Epidermal melanocyte (primary cell): ENCODE measurements at regions not wholly inside any gene's neighbourhood (a gene's known extent, or its start where the extent isn't known, plus 50 kb on each side); places are given as distances from the start of the nearest gene placed in this dataset.

ENCODE experiments used
- DNase-seq: peaks from one replicate; pipeline ENCODE4 v3.0.0; 2011; ENCODE audit warnings: low spot score; ENCODE audit not compliant: insufficient read length

DNA sequence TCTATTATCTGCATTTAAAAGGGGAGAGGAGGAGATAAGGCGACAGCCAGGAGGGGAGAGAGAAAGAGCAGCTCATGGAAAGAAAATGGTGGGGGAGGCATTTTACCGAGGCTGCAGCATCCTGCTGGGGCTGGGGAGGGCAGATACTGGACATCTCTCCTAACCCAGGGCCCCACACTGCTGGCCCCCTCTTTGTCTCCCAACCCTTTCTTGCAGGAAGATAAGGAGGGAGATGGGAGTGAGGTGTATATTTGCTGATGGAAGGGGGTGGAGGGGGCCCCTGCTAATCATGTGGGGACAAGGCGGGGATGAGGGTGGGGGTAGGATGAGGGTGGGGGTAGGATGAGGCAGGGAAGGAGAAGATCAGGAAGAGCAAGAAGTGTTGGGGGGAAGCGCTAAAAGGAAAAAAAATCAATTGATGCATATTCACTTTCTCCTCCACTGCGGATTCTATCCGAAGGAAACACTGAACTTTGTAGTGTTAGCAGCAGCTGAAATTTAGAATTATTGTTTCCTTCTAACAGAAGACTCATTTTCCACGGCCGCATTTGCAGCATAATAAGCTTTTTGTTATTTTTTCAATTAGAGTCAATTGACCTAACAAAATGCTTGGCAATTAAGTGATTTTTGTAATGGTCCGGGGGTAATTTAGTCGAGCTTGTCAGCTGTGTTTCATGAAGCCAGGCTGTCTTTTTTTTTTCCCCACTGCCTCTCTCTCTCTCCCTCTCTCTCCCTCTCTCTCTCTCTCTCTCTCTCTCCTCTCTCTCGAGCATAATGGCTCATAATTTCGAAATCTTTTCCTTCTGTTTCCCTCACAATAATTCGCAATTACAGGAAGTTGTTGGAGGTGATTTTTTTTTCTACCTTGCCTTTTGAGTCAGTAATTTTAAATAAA is 1134.6 kb downstream of the BCL11B start:
- DNase-seq: no peak

GRCh38 chr14:98138666-98139065 is 1133.3 kb downstream of the BCL11B start:
- DNase-seq: no peak

DNA sequence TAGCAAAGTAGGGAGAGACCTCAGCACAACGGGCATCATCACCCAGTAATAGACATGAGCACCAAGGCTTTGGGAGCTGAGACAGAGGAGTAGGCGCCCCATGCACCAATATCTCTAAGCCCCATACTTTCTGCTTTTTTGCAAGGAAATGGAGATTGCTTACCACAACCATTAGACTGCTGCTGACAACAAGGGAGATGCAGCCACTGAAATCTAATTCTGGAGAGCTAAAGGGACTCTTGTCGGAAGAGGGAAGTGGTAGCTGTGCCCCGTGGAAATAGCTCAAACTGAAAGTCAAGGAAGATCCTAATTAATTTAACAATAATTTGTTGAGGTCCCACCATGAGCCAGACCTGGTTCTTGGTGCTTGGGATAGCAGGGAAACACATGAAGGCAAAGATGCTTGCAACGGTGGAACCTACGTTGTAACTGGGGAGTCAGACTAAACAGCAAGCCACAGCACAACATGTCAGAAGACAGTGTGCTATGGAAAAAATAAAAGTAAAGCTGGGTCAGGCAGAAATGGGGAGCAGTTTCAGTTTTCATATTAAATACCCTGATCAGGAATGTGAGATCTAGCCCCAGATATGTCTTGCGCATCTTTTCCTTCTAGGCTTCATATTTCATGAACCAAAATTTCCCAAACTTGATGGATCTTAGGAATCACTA is 1131.0 kb downstream of the BCL11B start:
- DNase-seq: no peak

DNA sequence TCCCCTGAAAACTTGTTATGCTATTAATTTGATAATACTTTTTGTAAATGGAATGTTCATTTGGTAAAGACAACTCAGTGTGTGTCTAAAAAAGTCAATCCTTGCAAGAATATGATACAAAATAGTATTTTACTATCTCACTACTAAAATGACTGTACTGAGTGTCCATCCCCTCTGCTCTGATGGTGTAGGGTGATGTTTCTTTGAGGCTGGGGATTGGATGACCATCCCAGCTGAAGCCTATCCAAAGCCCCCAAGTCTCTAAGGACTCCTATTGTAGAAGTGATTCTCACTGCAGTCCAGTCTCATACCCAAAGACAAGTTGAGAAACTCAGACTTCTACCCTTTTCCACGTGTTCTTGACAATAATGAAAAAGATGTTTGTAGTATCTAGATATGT is 1128.4 kb downstream of the BCL11B start:
- DNase-seq: no peak

DNA sequence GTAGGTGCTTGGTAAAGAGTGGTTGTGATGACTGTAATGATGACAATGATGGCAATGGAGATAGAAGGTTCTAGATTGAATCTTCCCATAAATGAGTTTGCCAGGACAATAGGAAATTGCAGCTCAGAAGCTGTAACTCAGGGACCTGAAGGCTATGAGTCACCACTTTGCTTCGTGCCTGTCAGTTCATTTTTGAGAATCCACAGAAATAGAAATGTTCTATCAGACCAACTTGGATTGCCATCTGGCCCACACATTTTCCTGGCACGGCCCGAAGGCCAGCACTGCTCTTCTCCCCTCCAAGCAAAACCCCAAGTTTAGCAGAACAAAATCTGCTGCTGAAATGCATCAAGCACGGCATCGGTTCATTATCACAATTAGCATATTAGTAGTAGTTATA is 1127.0 kb downstream of the BCL11B start:
- DNase-seq: no peak

- DNase-seq: no peak
Measured at GRCh38 chr14:98146416-98146815, 1125.6 kb downstream of the BCL11B start.

DNA sequence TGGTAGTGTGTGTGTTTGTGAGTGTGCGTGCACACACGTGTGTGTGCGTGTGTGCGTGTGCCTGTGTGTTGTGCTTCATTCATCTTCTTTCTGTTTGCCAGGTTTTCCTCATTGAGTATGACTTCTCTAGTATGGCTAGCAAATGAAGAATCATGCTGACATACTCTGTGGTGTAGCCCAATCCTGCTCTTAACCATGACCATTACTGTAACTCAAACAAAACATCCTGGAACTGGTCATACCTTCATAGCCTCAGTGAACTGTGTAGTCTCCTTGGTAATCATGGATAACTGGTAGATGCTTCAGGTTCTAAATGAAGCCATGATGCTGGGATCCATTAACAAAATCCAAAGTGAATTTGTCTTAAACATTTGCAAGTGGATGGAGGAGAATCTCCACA is 1117.7 kb downstream of the BCL11B start:
- DNase-seq: no peak

- no peak for DNase-seq
Measured at GRCh38 chr14:98156411-98156810, 1115.6 kb downstream of the BCL11B start.

DNA sequence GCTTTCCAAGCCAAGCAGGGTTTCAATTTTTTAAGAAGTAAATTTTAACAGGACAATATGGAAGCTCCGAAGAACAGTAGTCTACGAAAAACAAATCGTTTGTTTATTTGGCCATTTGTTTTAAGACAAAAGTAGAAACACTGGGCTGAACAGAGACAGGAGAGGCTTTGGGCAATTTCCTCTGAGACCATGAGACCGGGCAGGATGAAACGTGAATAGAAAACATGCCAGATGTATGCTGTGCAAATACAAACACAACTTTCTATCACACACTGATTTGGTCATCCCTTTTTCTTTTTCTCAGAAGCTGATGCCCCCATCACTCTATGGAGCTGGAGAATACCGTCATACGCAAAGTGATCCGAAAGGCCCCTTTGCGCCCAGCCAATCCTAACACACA is 1111.1 kb downstream of the BCL11B start:
- DNase-seq: no peak

DNA sequence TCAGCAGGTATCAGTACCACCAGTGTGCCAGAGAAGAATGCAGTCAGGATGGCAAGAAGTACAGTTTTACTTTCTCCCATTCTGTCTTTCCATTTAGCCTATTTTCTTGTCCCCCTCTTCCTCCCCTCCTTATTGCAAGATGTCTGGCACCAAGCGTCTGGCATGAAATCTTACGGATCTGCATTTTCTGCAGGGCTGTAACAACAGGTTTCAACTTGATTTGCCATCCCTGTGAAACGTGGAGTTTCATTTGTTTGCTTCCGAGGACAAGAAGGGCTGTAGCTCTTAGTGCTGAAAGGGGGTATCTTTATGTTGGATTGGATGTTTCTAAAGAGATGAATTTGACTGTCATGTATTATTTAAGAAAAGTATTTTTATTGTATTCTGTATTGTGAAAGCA is 1110.6 kb downstream of the BCL11B start:
- no peak for DNase-seq

DNA sequence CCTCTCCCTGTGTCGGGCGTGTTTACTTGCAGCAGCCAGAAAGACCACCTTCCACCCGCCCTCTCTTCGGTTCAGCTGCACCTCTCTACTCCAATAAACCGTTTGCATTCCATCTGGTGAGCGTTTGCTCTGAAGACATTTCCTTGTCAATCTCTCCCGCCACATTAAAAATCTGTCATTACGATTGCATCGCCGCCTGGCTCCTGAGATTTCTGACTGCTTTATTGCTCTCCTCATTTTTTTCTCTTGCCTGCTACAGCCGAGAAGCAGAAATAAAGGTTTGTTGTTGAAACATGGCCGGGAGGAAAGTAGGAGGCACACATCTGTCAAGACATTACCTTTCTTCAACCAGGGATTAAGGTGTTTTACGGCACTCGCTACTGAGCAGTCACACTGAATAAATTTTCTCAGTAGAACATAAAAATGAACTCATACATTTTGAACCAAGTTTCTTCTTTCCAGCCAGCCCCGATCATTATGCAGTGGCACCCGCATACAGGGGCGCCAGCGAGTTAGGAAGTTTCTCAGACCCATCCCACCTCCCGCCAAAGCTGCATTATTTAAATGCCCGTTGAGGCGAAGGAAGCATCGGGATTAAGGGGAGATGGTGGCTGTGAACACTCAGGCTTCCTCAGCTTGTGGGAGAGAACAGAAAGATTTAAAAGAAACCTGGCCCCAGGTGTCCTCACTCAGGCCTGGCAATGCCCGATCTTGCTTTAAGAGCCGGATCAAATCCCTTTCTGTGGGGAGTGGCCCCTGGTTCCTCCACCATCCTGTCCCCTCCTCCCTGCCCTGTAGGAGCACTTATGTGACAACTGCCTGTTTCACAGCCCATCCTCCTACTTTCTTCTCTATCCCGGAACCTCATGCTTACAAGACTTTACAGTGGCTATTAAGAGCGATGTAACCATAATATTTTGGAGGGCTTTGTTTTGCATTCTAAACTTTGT is 1108.9 kb downstream of the BCL11B start:
- DNase-seq: no peak

DNA sequence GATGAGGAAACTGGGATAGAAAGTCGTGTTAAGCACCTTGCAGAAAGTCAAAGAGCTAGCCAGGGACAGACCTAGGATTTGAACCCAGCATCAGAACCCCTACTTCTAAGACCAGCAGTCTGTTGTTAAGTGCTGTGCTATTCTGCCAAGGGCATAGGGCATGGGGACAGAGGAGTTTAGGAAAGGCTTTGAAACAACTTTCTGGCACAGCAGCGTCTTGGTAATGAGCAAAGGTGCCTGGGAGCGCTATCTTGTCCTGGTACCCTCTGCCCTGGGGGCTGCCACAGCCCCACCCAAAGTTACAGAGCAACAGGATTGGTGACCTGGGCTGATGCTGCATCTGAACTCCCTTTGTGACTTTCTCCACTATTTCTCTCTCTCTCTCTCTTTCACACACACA is 1108.1 kb downstream of the BCL11B start:
- DNase-seq: no peak

- no peak for DNase-seq
Measured at GRCh38 chr14:98165976-98166375, 1106.0 kb downstream of the BCL11B start.

GRCh38 chr14:98167275-98167674 is 1104.7 kb downstream of the BCL11B start:
- no peak for DNase-seq

- DNase-seq: no peak
Measured at GRCh38 chr14:98167705-98168104, 1104.3 kb downstream of the BCL11B start.

DNA sequence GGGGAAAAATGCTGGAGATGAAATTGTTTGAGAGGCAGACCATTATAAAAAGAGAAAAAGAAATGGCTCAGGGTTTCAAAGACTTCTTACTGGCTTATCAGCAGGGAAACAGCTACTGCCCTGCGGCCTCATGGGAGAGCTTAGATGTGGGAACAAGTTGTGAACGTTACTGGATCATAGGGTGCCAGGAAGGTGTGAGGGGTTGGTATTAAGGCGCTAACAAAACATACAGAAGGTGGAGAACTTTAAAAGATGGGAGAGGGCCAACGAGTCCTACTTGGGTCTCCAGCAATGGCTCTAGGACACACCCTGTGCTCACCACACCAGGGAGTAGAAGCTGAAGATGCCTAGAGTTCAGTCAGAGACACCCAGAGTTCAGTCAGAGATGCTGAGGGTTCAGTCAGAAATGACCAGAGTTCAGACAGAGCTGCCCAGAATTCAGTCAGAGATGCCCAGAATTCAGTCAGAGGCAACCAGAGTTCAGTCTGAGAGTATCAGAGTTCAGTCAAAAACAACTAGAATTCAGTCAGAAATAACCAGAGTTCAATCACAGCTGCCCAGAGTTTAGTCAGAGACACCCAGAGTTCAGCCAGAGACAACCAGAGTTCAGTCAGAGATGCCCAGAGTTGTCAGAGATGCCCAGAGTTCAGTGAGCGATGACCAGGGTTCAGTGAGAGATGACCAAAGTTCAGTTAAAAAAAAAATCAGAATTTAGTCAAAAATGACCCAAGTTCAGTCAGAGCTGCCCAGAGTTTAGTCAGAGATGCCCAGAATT is 1103.6 kb downstream of the BCL11B start:
- no peak for DNase-seq

- no peak for DNase-seq
Measured at GRCh38 chr14:98169170-98169587, 1102.8 kb downstream of the BCL11B start.

GRCh38 chr14:98170575-98170974 is 1101.4 kb downstream of the BCL11B start:
- DNase-seq: no peak

DNA sequence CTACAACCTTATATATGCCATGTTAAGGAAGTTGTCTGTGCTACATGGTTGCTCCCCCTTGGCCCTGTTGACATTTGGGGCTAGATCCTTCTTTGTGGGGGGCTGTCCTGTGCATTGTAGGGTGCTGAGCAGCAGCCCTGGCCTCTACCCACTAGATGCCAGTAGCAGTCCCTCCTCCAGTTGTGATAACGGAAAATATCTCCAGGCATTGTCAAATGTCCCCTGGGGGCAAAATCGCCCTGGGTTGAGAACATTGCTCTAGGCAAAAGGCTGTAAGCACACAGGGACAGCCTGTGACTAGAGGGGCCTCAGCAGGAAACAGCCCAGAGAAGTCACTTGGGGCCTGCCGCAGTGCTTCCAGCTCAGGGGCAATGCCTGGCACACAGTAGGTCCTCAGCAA is 1100.3 kb downstream of the BCL11B start:
- no peak for DNase-seq

- no peak for DNase-seq
Measured at GRCh38 chr14:98172243-98172778, 1099.7 kb downstream of the BCL11B start.

DNA sequence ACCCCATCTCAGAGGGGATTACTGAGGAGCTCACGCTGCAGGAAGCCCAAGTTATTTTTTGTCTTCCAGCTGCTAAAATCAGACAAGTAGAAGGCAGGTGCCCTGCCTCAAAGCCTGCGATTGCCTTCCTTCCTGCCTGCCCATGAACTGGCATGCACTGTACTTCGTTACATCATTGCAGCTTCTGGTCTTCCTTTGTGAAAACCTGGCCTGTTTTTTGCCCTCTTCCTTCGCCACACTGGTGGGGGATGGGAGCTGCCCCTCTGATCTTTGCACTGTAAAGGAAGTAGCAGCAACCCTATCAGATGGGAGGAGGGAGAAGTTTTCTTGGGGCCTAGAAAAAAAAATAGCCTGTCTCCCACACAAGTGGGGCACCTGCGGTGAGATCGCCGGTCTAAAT is 1098.7 kb downstream of the BCL11B start:
- DNase-seq: no peak
